ENCODE measurements at regions not wholly inside any gene's neighbourhood (a gene's known extent, or its start where the extent isn't known, plus 50 kb on each side); places are given as distances from the start of the nearest gene placed in this dataset.

GRCh38 chr1:243968413-243968812 lies 82.7 kb upstream of the ZBTB18 start:
- TF ChIP-seq CSRNP3 (CRISPR knock-in tag; IDR thresholded peaks at IDR 0.05) (no peak), ZC3H10 (CRISPR knock-in tag; IDR thresholded peaks at IDR 0.05) (no peak), ZNF70 (CRISPR knock-in tag; IDR thresholded peaks at IDR 0.05) (no peak), TOX (CRISPR knock-in tag; IDR thresholded peaks at IDR 0.05; ENCODE audit: borderline replicate concordance) (no peak), ARNTL (CRISPR knock-in tag; IDR thresholded peaks at IDR 0.05; ENCODE audit: borderline replicate concordance, low read depth) (no peak), ESRRG (CRISPR knock-in tag; IDR thresholded peaks at IDR 0.05) (no peak), PPARA (CRISPR knock-in tag; IDR thresholded peaks at IDR 0.05; ENCODE audit: borderline replicate concordance) (no peak), RARB (CRISPR knock-in tag; IDR thresholded peaks at IDR 0.05) (no peak), OSR1 (CRISPR knock-in tag; IDR thresholded peaks at IDR 0.05) (no peak), ZNF8 (CRISPR knock-in tag; IDR thresholded peaks at IDR 0.05) (no peak), ISL1 (CRISPR knock-in tag; IDR thresholded peaks at IDR 0.05) (no peak), ZNF565 (CRISPR knock-in tag; conservative IDR thresholded peaks at IDR 0.05; ENCODE audit: low read depth) (no peak), CSDC2 (CRISPR knock-in tag; IDR thresholded peaks at IDR 0.05) (no peak), PATZ1 (CRISPR knock-in tag; IDR thresholded peaks at IDR 0.05; ENCODE audit: borderline replicate concordance) (no peak), TCF4 (CRISPR knock-in tag; IDR thresholded peaks at IDR 0.05; ENCODE audit: borderline replicate concordance) (no peak), GLIS3 (CRISPR knock-in tag; IDR thresholded peaks at IDR 0.05) (no peak)

GRCh38 chr1:243964915-243965314 lies 86.2 kb upstream of the ZBTB18 start:
- ATAC-seq: no peak
- TF ChIP-seq ZNF8 (CRISPR knock-in tag; IDR thresholded peaks at IDR 0.05) (no peak), RARB (CRISPR knock-in tag; IDR thresholded peaks at IDR 0.05) (no peak), ZC3H10 (CRISPR knock-in tag; IDR thresholded peaks at IDR 0.05) (no peak), CSDC2 (CRISPR knock-in tag; IDR thresholded peaks at IDR 0.05) (no peak), ZNF70 (CRISPR knock-in tag; IDR thresholded peaks at IDR 0.05) (no peak), TSHZ2 (CRISPR knock-in tag; IDR thresholded peaks at IDR 0.05) (no peak)

More at GRCh38 chr1:243968413-243968812, 82.7 kb upstream of the ZBTB18 start:
- peak; percentile 73 for ATAC-seq

- TF ChIP-seq ISL1 (CRISPR knock-in tag; IDR thresholded peaks at IDR 0.05) (no peak), SNAI2 (CRISPR knock-in tag; IDR thresholded peaks at IDR 0.05) (no peak), ZFP30 (CRISPR knock-in tag; IDR thresholded peaks at IDR 0.05) (no peak), OSR1 (CRISPR knock-in tag; IDR thresholded peaks at IDR 0.05) (no peak), TCF4 (CRISPR knock-in tag; IDR thresholded peaks at IDR 0.05; ENCODE audit: borderline replicate concordance) (no peak), PATZ1 (CRISPR knock-in tag; IDR thresholded peaks at IDR 0.05; ENCODE audit: borderline replicate concordance) (no peak), CSDC2 (CRISPR knock-in tag; IDR thresholded peaks at IDR 0.05) (no peak), ARNTL (CRISPR knock-in tag; IDR thresholded peaks at IDR 0.05; ENCODE audit: borderline replicate concordance, low read depth) (no peak), ZC3H10 (CRISPR knock-in tag; IDR thresholded peaks at IDR 0.05) (no peak), ZNF565 (CRISPR knock-in tag; conservative IDR thresholded peaks at IDR 0.05; ENCODE audit: low read depth) (no peak), ZNF70 (CRISPR knock-in tag; IDR thresholded peaks at IDR 0.05) (no peak), CREB5 (CRISPR knock-in tag; IDR thresholded peaks at IDR 0.05; ENCODE audit: low read depth) (no peak), ZFP3 (CRISPR knock-in tag; IDR thresholded peaks at IDR 0.05) (no peak), ZNF8 (CRISPR knock-in tag; IDR thresholded peaks at IDR 0.05) (no peak), CSRNP3 (CRISPR knock-in tag; IDR thresholded peaks at IDR 0.05) (no peak), TOX (CRISPR knock-in tag; IDR thresholded peaks at IDR 0.05; ENCODE audit: borderline replicate concordance) (no peak), RARB (CRISPR knock-in tag; IDR thresholded peaks at IDR 0.05) (no peak)
- no peak for ATAC-seq
Observed at GRCh38 chr1:243963571-243963970, 87.5 kb upstream of the ZBTB18 start.

All from SK-N-SH treated with all-trans-retinoic acid at 6 μM for 48 hours (cell line).